Choroid plexus epithelial cell (primary cell): ENCODE measurements at regions not wholly inside any gene's neighbourhood (a gene's known extent, or its start where the extent isn't known, plus 50 kb on each side); places are given as distances from the start of the nearest gene placed in this dataset.

ENCODE experiments used
- DNase-seq: peaks from one replicate; pipeline ENCODE4 v3.0.0-alpha.2; 2010; ENCODE audit warnings: low read depth
- H3K4me3 ChIP-seq: 2 replicates; pipeline ENCODE4 v1.5.1; 2011; ENCODE audit warnings: low read depth, mild to moderate bottlenecking, control low read depth, low read length, moderate library complexity
- TF ChIP-seq, protein P1 (sequence below): conservative IDR thresholded peaks from 2 replicates; pipeline ENCODE4 v1.5.1; 2011; ENCODE audit warnings: low read depth, mild to moderate bottlenecking, control low read depth, inconsistent platforms, low read length, moderate library complexity

DNA sequence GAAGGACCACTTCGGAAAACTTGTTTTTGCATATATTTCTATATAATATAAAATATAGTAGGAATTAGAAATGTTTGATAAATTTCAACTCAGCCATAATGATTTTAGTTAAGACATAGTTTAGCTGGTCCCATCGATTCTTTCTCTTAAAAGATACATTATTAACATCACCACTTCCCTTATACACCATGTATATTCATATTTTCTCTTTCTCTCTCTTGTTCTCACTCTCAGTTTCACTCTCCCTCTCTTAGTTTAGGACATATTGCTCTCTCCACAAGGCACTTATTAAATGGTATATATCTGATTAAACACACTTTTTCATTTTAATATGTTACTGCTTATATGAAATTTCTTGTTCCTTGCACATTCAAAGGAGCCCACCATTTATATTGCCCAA is 90.1 kb upstream of the RASEF start:
- TF ChIP-seq, protein P1, sequence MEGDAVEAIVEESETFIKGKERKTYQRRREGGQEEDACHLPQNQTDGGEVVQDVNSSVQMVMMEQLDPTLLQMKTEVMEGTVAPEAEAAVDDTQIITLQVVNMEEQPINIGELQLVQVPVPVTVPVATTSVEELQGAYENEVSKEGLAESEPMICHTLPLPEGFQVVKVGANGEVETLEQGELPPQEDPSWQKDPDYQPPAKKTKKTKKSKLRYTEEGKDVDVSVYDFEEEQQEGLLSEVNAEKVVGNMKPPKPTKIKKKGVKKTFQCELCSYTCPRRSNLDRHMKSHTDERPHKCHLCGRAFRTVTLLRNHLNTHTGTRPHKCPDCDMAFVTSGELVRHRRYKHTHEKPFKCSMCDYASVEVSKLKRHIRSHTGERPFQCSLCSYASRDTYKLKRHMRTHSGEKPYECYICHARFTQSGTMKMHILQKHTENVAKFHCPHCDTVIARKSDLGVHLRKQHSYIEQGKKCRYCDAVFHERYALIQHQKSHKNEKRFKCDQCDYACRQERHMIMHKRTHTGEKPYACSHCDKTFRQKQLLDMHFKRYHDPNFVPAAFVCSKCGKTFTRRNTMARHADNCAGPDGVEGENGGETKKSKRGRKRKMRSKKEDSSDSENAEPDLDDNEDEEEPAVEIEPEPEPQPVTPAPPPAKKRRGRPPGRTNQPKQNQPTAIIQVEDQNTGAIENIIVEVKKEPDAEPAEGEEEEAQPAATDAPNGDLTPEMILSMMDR = no peak
- no peak for DNase-seq
- H3K4me3 ChIP-seq = no peak overlapping the region

DNA sequence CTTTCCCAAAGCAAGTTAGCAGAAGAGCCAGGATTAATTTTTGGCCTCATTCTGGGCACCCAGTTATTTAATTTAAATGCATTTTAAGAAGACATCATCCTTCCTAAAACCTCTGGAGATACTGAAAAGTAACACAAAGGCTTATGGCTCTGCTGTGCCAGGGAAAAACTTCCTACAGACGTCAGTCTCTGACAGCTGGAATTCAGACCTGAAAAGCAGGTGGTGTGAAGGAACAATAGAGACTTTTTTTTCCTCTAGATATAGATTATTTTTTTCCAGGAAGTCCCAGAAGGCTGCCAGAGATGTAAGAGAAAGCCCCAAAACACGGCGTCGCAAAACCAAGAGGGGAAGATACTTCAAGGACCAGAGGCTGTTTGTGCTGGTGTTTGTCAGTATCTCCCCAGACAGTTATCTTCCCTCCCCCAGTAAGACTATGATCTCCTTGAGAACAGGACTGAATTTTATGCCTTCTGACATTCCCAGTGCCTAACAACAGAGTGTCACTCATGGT is 88.7 kb upstream of the RASEF start:
- TF ChIP-seq, protein P1 = no peak
- no peak for DNase-seq
- no peak overlapping the region for H3K4me3 ChIP-seq

DNA sequence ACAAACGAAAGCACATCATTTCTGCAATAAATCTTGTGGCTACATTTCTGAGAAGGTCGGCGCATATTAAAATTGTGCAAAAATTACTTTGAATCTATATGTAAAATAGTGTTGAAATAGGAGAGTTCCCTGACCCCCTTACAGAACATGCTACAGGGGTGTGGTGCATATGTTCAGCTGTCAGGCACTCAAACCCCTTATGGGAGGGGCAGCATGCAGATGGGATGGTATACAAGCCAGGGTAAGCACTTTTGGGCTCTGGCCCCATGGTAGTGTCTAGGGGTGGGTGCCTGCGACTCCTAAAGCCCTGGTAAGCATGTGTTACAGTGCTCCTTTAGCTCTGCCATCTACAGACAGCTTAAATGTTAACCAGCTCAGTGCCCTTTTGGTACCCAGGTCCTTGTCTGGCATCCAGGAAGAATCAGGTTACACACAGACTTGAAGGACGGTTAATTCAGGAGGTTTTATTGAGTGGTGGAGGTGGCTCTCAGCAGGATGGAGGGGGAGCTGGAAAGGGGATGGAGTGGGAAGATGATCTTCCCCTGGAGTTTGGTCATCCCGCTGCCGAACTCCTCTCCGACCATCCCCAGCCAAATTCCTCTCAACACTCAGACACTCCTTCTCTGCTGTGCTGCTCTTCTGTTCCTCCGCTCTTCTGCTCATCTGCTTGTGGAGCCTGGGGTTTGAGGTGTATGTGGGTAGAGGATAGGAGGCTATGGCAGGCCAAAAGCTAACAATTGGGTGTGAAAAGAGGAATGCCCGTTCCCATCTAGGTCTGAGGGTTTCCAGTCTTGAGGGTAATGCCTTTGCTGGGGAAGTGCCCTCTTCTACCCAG is 84.6 kb upstream of the RASEF start:
- H3K4me3 ChIP-seq = no peak overlapping the region
- TF ChIP-seq, protein P1 = no peak
- no peak for DNase-seq

DNA sequence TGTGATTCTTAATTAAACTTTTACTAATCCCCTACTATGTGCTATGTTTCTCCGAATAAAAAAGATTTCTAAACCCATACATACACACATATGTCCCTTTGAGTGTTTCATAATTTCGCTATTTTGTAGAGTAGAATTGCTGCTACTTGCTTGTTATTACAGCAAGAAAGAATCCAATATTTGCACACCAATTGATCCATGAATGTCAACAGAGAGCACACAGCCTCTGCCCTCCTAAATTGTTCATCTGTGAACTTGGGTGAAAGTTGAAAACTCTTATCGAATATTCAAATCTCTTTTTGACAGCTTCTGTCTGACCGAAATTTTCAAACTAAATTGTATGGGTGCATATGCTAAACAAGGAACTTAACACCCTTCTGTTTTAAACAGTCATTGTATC is 83.4 kb upstream of the RASEF start:
- TF ChIP-seq, protein P1 = no peak
- DNase-seq = no peak
- H3K4me3 ChIP-seq = no peak overlapping the region

DNA sequence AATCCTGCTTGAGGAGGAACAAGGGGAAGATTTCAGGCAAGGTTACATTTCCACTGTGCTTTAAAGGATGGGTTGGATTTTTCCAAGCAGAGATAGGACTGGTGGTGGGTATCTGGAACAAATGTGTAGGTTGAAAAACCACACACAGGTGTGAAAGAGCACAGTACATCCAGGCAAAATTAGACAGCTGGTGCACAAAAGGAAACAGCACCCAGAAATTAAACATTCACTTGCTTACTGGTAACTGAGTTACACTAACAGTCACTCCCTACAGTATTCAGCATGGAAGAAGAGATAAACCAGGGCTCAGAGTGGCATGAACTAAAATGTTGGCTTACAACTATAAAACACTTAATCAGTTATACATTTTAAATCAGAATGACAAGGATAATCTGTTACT is 81.5 kb upstream of the RASEF start:
- TF ChIP-seq, protein P1 = no peak
- no peak overlapping the region for H3K4me3 ChIP-seq
- no peak for DNase-seq

DNA sequence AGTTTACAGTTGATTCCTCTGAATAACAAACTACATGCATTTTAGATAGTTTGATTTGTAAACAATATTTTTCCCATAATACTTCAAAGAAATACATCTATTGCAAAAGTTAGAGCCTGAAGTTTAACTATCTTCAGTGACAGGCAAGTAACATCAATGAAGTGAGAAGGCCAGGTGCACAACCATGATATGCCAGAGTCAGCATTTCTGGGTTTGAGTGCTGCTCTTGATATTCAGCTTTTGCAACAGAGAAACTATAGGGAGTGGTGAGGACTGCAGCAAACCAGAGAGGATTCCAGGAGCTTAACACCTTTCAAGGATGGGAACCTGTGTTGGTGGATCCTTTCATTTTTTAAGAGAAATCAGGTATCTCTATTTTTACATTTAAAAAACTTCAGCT is 79.4 kb upstream of the RASEF start:
- TF ChIP-seq, protein P1 = no peak
- no peak for DNase-seq
- H3K4me3 ChIP-seq = no peak overlapping the region

DNA sequence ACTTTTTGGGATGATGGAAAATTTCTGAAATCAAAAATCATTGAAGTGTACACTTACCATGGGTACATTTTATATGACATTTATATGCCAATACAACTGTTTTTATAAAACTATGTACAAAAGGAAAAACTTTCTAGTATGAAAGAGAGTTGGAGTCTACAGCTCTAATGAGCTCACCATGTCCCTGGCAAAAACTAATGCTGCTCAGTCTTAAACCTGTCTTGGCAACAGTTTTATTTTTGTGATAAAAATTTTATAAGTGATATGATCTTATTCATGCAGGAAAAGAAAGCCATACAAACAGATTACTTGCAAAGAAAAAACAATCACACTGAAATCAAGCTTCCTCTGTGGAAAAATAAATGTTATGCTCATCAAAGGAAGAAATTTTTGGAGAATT is 78.9 kb upstream of the RASEF start:
- TF ChIP-seq, protein P1 = no peak
- H3K4me3 ChIP-seq = no peak overlapping the region
- DNase-seq = no peak
